Endodermal cell (in vitro differentiated cells): ENCODE measurements at regions not wholly inside any gene's neighbourhood (a gene's known extent, or its start where the extent isn't known, plus 50 kb on each side); places are given as distances from the start of the nearest gene placed in this dataset.

Experiments
- DNase-seq: peaks from one replicate; pipeline ENCODE4 v3.0.0-alpha.2; 2017
- H3K27ac ChIP-seq: 2 replicates; pipeline ENCODE4 v1.5.1; 2013; ENCODE audit warnings: mild to moderate bottlenecking, low read depth, low read length, moderate library complexity
- H3K27me3 ChIP-seq: 2 replicates; pipeline ENCODE4 v1.6.1; 2013; ENCODE audit warnings: mild to moderate bottlenecking, low read length, moderate library complexity; ENCODE audit not compliant: insufficient read depth, control insufficient read depth, poor library complexity, severe bottlenecking
- H3K36me3 ChIP-seq: 2 replicates; pipeline ENCODE4 v1.7.0; 2013; ENCODE audit warnings: mild to moderate bottlenecking, low read length, moderate library complexity; ENCODE audit not compliant: control insufficient read depth, insufficient read depth
- H3K4me1 ChIP-seq: one replicate; pipeline ENCODE4 v1.7.0; 2013; ENCODE audit warnings: low read length; ENCODE audit not compliant: control insufficient read depth, insufficient read depth
- H3K4me3 ChIP-seq: 2 replicates; pipeline ENCODE4 v1.5.1; 2013; ENCODE audit warnings: mild to moderate bottlenecking, low read length, moderate library complexity
- H3K9ac ChIP-seq: 2 replicates; pipeline ENCODE4 v1.6.1; 2013; ENCODE audit warnings: mild to moderate bottlenecking, low read length, moderate library complexity; ENCODE audit not compliant: poor library complexity, severe bottlenecking; ENCODE audit errors: extremely low read depth
- H3K9me3 ChIP-seq: 2 replicates; pipeline ENCODE4 v1.6.1; 2013; ENCODE audit warnings: mild to moderate bottlenecking, low read length, moderate library complexity; ENCODE audit not compliant: control insufficient read depth
- H3K27ac Mint-ChIP-seq: 2 replicates; pipeline ENCODE4 v1.8.0; 2020; ENCODE audit warnings: mixed read lengths
- H3K27me3 Mint-ChIP-seq: 2 replicates; pipeline ENCODE4 v1.8.0; 2021; ENCODE audit warnings: mild to moderate bottlenecking, mixed read lengths; ENCODE audit not compliant: insufficient read depth
- H3K36me3 Mint-ChIP-seq: 2 replicates; pipeline ENCODE4 v1.8.0; 2020; ENCODE audit warnings: low read depth, mixed read lengths
- H3K4me1 Mint-ChIP-seq: 2 replicates; pipeline ENCODE4 v1.8.0; 2020; ENCODE audit warnings: mixed read lengths
- H3K4me3 Mint-ChIP-seq: 2 replicates; pipeline ENCODE4 v1.8.0; 2020; ENCODE audit warnings: mild to moderate bottlenecking, moderate library complexity, mixed read lengths
- H3K9me3 Mint-ChIP-seq: 2 replicates; pipeline ENCODE4 v1.8.0; 2020; ENCODE audit warnings: mild to moderate bottlenecking, mixed read lengths
- CTCF ChIP-seq: fragments of 200-600 bp; sonication (generic); conservative IDR thresholded peaks from 2 replicates; pipeline ENCODE4 v1.5.0; 2021; ENCODE audit warnings: antibody characterized with exemption, mild to moderate bottlenecking
- WGBS, 2 experiments: methylation state at CpG; one replicate each; pipeline versions ENCODE4 v1.1.5 to v1.1.7; 2013; ENCODE audit warnings: missing lambda C conversion rate in 2 of 2, mixed read lengths in 1 of 2; ENCODE audit not compliant: insufficient coverage in 1 of 2, insufficient read length in 1 of 2; 5-methylcytosine and 5-hydroxymethylcytosine counted together

DNA sequence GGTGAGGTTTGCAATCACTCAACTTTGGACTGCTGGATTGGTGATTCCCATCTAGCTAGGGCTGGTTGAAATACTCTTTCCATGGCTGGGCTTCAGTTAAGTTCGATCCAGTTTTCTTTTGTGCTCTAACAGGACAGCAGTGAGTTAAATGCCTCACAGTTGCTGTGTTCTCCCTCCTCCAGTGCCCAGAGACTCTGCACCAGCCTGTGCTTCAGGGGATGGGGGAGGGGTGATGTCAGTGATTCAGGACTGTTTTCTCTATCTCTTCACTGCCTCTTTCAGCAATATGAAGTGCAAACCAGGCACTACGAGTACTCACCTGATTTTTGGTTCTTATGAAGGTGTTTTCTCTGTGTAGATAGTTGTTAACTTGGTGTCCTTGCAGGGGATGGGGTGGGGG, 88.2 kb upstream of the FAM83B start:
- Mint-ChIP-seq H3K4me1 (peaks cover 5% of the 10 kb centered on the region), H3K27me3 (no peaks in the 10 kb centered on the region), H3K36me3 (no peaks in the 10 kb centered on the region), H3K4me3 (no peak overlapping the region), H3K9me3 (no peaks in the 10 kb centered on the region), H3K27ac (no peak overlapping the region)
- DNase-seq = no peak
- H3K4me1 ChIP-seq = no peaks in the 10 kb centered on the region
- no peak overlapping the region for H3K27ac ChIP-seq
- H3K9me3 ChIP-seq = no peaks in the 10 kb centered on the region
- no peak overlapping the region for H3K4me3 ChIP-seq
- 77% methylated on average over 2 of the region's 2 CpGs; no CpG with 5 or more reads in 1 of the 2 experiments for WGBS, 2 experiments
- no peaks in the 10 kb centered on the region for H3K27me3 ChIP-seq
- no peak for TF ChIP-seq CTCF
- no peak overlapping the region for H3K9ac ChIP-seq
- H3K36me3 ChIP-seq = no peaks in the 10 kb centered on the region

GRCh38 chr6:54768494-54768893, 78.1 kb upstream of the FAM83B start:
- no peaks in the 10 kb centered on the region for H3K27me3 Mint-ChIP-seq
- H3K36me3 Mint-ChIP-seq = no peaks in the 10 kb centered on the region
- H3K4me3 Mint-ChIP-seq = no peak overlapping the region
- no peak for DNase-seq
- Histone ChIP-seq H3K4me1 (no peaks in the 10 kb centered on the region), H3K9ac (no peak overlapping the region), H3K36me3 (no peaks in the 10 kb centered on the region), H3K4me3 (no peak overlapping the region), H3K9me3 (no peaks in the 10 kb centered on the region), H3K27me3 (no peaks in the 10 kb centered on the region), H3K27ac (no peak overlapping the region)
- H3K27ac Mint-ChIP-seq = no peak overlapping the region
- TF ChIP-seq CTCF = no peak
- H3K9me3 Mint-ChIP-seq = no peaks in the 10 kb centered on the region
- no peaks in the 10 kb centered on the region for H3K4me1 Mint-ChIP-seq
- WGBS, 2 experiments = 100% methylated on average over 1 of the region's 1 CpG; no CpG with 5 or more reads in 1 of the 2 experiments

DNA sequence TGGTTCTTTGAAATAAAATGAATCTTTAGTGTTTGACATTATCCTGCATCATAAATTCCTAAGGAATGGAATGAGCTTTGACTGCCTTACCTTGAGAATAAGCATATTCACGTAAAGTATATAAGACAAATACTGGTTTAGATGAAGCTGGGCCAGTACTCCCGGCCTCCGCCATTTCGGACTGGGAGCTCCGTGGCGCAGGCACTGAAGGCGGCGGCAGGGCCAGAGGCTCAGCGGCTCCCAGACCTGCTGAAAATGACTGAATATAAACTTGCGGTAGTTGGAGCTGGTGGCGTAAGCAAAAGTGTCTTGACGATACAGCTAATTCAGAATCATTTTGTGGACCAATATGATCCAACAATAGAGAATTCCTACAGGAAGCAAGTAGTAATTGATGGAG, 76.2 kb upstream of the FAM83B start:
- Histone ChIP-seq H3K9me3 (no peaks in the 10 kb centered on the region), H3K9ac (no peak overlapping the region), H3K36me3 (no peaks in the 10 kb centered on the region), H3K27ac (no peak overlapping the region), H3K4me1 (no peaks in the 10 kb centered on the region), H3K4me3 (no peak overlapping the region), H3K27me3 (no peaks in the 10 kb centered on the region)
- H3K27me3 Mint-ChIP-seq = no peaks in the 10 kb centered on the region
- no peaks in the 10 kb centered on the region for H3K36me3 Mint-ChIP-seq
- H3K9me3 Mint-ChIP-seq = no peaks in the 10 kb centered on the region
- TF ChIP-seq CTCF = no peak
- H3K4me1 Mint-ChIP-seq = no peaks in the 10 kb centered on the region
- DNase-seq = no peak
- WGBS, 2 experiments = 97 to 99% methylated on average over 10 to 12 of the region's 12 CpGs
- H3K27ac Mint-ChIP-seq = no peak overlapping the region
- H3K4me3 Mint-ChIP-seq = no peak overlapping the region
